AG10803 (cell line): ENCODE measurements at regions not wholly inside any gene's neighbourhood (a gene's known extent, or its start where the extent isn't known, plus 50 kb on each side); places are given as distances from the start of the nearest gene placed in this dataset.

Experiments
- DNase-seq: peaks from one replicate; pipeline ENCODE4 v3.0.0; 2010; ENCODE audit warnings: low read depth
- H3K4me3 ChIP-seq: 2 replicates; pipeline ENCODE4 v1.5.1; 2011; ENCODE audit warnings: mild to moderate bottlenecking, low read length, control low read depth
- TF ChIP-seq, protein P1 (sequence below): conservative IDR thresholded peaks from 2 replicates; pipeline ENCODE4 v1.5.1; 2011; ENCODE audit warnings: mild to moderate bottlenecking, low read length, control low read depth, inconsistent platforms

GRCh38 chr10:3969876-3970666 is 185.1 kb upstream of the KLF6 start:
- TF ChIP-seq, protein P1, sequence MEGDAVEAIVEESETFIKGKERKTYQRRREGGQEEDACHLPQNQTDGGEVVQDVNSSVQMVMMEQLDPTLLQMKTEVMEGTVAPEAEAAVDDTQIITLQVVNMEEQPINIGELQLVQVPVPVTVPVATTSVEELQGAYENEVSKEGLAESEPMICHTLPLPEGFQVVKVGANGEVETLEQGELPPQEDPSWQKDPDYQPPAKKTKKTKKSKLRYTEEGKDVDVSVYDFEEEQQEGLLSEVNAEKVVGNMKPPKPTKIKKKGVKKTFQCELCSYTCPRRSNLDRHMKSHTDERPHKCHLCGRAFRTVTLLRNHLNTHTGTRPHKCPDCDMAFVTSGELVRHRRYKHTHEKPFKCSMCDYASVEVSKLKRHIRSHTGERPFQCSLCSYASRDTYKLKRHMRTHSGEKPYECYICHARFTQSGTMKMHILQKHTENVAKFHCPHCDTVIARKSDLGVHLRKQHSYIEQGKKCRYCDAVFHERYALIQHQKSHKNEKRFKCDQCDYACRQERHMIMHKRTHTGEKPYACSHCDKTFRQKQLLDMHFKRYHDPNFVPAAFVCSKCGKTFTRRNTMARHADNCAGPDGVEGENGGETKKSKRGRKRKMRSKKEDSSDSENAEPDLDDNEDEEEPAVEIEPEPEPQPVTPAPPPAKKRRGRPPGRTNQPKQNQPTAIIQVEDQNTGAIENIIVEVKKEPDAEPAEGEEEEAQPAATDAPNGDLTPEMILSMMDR: no peak
- H3K4me3 ChIP-seq: no peak overlapping the region
- no peak for DNase-seq

GRCh38 chr10:3968727-3969126 is 183.7 kb upstream of the KLF6 start:
- DNase-seq: no peak
- H3K4me3 ChIP-seq: no peak overlapping the region
- TF ChIP-seq, protein P1: no peak

- TF ChIP-seq, protein P1: no peak
- no peak overlapping the region for H3K4me3 ChIP-seq
- no peak for DNase-seq
These were observed 179.5 kb upstream of the KLF6 start for GRCh38 chr10:3964516-3964915.

GRCh38 chr10:3963191-3963673 is 178.2 kb upstream of the KLF6 start:
- TF ChIP-seq, protein P1: no peak
- DNase-seq: peak; percentile 4
- H3K4me3 ChIP-seq: no peak overlapping the region

DNA sequence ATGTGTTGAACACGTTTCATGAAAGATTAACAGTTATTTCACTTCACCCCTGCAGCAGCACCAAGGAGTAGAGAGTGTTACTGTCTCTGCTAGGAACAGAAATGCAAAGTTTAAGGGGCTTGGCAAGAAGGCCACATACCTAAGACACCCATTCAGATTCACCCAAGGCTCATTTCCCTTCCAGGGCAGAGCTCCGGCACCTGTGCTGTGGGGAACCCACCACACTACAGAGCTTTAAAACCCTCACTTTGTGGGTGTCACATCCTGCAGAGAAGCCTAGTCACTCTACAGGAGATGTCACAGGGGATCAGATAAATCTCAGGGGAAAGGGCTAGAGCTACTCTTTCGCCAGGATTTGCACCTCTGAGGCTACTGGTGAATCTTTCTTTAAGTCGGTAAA is 176.1 kb upstream of the KLF6 start:
- DNase-seq: no peak
- no peak overlapping the region for H3K4me3 ChIP-seq
- TF ChIP-seq, protein P1: no peak

DNA sequence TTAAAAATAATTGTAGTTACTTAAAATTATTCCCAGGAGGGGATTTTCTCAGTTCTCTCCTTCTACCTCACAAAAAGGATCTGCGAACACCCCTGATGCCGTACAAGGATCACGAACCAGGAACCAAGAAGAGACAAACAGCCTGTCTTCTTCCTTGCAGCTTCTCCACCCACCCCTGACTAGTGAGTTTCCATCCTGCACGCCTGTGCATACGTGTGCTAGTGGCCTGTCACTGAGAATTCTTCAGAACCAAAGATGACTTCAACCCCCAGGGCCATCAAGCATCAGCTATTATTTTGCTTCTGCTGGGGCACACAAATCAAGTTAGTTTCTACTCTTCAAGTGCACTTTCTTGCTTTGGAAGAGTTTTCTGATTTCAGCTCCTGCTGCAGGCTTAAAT is 175.5 kb upstream of the KLF6 start:
- TF ChIP-seq, protein P1: no peak
- no peak overlapping the region for H3K4me3 ChIP-seq
- no peak for DNase-seq
